SU-DHL-6 (cell line): ENCODE measurements at regions not wholly inside any gene's neighbourhood (a gene's known extent, or its start where the extent isn't known, plus 50 kb on each side); places are given as distances from the start of the nearest gene placed in this dataset.

ENCODE experiments used
- EZH2phosphoT487 ChIP-seq: fragments of 200-600 bp; sonication (generic), shearing (Covaris generic); conservative IDR thresholded peaks from 2 replicates; pipeline ENCODE4 v1.6.1; 2018; ENCODE audit warnings: mild to moderate bottlenecking, antibody characterized with exemption, low read length, moderate library complexity, mixed read lengths
- TF ChIP-seq, protein P1 (sequence below): fragments of 200-600 bp; sonication (generic); IDR thresholded peaks from one replicate; pipeline ENCODE4 v1.5.1; 2017; ENCODE audit warnings: antibody characterized with exemption, mild to moderate bottlenecking, low read length, moderate library complexity; ENCODE audit not compliant: insufficient read depth, poor library complexity, severe bottlenecking

DNA sequence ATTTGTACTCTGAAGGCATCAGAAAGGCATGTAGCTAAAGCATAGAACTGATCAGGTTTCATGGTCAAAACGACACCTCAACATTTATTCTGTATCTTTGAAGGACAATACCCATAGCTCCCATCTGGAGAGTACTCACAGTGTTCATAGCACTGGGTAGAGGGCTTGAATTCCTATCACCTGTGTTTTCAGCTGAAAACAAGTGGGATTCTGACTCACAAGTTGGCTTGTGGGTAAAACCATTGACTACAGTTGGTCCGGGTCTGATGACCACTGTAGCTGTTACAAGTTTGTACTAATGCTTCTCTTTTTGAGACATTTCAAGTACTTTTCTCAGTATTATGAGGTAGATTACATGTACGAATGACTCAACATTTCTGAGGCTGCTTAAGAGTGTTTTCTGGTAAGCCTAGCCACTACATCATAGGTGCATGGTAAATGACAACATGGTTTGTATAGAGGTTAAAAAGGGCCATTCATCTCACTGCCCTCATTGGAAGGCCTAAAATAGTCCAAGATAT, 68.6 kb upstream of the PELI1 start:
- TF ChIP-seq, protein P1, sequence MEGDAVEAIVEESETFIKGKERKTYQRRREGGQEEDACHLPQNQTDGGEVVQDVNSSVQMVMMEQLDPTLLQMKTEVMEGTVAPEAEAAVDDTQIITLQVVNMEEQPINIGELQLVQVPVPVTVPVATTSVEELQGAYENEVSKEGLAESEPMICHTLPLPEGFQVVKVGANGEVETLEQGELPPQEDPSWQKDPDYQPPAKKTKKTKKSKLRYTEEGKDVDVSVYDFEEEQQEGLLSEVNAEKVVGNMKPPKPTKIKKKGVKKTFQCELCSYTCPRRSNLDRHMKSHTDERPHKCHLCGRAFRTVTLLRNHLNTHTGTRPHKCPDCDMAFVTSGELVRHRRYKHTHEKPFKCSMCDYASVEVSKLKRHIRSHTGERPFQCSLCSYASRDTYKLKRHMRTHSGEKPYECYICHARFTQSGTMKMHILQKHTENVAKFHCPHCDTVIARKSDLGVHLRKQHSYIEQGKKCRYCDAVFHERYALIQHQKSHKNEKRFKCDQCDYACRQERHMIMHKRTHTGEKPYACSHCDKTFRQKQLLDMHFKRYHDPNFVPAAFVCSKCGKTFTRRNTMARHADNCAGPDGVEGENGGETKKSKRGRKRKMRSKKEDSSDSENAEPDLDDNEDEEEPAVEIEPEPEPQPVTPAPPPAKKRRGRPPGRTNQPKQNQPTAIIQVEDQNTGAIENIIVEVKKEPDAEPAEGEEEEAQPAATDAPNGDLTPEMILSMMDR = no peak
- no peak for TF ChIP-seq EZH2phosphoT487
